ENCODE measurements at regions not wholly inside any gene's neighbourhood (a gene's known extent, or its start where the extent isn't known, plus 50 kb on each side); places are given as distances from the start of the nearest gene placed in this dataset.

DNA sequence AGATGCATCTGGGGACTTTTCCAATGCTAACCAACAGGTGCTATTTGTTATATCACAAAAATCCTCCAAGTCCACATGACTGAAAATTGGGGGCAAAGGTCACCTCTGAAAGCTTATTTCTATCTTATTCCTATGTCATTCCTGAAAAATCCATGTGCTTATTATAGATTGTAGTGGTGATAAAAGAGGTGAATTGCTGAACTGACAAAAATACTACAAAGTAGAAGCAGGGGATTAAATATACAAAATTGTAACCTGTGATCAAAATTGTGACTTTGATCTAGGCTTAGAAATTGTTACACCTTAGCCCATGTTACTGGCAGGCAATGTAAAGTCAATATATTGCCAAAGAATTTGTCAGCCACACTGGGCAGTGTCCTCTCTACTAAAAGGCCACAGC, 62.3 kb downstream of the IER5 start:
- H3K4me2 ChIP-seq (ENCODE audit: low read depth, low read length, poor library complexity, severe bottlenecking): peak overlapping the region; percentile 85
- H3K9me2 ChIP-seq (replicated peaks; ENCODE audit: low read depth, low read length): no peaks in the 10 kb centered on the region
- H3K4me1 ChIP-seq (ENCODE audit: insufficient read depth, low read length, poor library complexity, severe bottlenecking): peaks cover 55% of the 10 kb centered on the region
- H3K79me2 ChIP-seq (ENCODE audit: insufficient read depth, low read length): no peaks in the 10 kb centered on the region
- H4K20me1 ChIP-seq (ENCODE audit: insufficient read depth, low read length, poor library complexity, severe bottlenecking): no peaks in the 10 kb centered on the region
- peaks cover 18% of the 10 kb centered on the region for H3F3A ChIP-seq (ENCODE audit: low read depth)
- H2AFZ ChIP-seq (ENCODE audit: low read length): no peak overlapping the region
- H3K9me3 ChIP-seq (ENCODE audit: insufficient read depth, low read depth, low read length): no peaks in the 10 kb centered on the region
- no peak for TF ChIP-seq EZH2phosphoT487 (IDR thresholded peaks at IDR 0.05; ENCODE audit: borderline replicate concordance)
- TF ChIP-seq, protein P1, sequence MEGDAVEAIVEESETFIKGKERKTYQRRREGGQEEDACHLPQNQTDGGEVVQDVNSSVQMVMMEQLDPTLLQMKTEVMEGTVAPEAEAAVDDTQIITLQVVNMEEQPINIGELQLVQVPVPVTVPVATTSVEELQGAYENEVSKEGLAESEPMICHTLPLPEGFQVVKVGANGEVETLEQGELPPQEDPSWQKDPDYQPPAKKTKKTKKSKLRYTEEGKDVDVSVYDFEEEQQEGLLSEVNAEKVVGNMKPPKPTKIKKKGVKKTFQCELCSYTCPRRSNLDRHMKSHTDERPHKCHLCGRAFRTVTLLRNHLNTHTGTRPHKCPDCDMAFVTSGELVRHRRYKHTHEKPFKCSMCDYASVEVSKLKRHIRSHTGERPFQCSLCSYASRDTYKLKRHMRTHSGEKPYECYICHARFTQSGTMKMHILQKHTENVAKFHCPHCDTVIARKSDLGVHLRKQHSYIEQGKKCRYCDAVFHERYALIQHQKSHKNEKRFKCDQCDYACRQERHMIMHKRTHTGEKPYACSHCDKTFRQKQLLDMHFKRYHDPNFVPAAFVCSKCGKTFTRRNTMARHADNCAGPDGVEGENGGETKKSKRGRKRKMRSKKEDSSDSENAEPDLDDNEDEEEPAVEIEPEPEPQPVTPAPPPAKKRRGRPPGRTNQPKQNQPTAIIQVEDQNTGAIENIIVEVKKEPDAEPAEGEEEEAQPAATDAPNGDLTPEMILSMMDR (conservative IDR thresholded peaks at IDR 0.05; ENCODE audit: low read length): no peak
- peak overlapping the region; percentile 54 for H3K9ac ChIP-seq (ENCODE audit: low read depth, low read length, poor library complexity, severe bottlenecking)
- no peaks in the 10 kb centered on the region for H3K27me3 ChIP-seq (ENCODE audit: insufficient read depth, low read length, poor library complexity, severe bottlenecking)
- H3K4me3 ChIP-seq (ENCODE audit: low read length, poor library complexity, severe bottlenecking): no peak overlapping the region
- no peaks in the 10 kb centered on the region for H3K36me3 ChIP-seq (ENCODE audit: insufficient read depth, low read length)

DNA sequence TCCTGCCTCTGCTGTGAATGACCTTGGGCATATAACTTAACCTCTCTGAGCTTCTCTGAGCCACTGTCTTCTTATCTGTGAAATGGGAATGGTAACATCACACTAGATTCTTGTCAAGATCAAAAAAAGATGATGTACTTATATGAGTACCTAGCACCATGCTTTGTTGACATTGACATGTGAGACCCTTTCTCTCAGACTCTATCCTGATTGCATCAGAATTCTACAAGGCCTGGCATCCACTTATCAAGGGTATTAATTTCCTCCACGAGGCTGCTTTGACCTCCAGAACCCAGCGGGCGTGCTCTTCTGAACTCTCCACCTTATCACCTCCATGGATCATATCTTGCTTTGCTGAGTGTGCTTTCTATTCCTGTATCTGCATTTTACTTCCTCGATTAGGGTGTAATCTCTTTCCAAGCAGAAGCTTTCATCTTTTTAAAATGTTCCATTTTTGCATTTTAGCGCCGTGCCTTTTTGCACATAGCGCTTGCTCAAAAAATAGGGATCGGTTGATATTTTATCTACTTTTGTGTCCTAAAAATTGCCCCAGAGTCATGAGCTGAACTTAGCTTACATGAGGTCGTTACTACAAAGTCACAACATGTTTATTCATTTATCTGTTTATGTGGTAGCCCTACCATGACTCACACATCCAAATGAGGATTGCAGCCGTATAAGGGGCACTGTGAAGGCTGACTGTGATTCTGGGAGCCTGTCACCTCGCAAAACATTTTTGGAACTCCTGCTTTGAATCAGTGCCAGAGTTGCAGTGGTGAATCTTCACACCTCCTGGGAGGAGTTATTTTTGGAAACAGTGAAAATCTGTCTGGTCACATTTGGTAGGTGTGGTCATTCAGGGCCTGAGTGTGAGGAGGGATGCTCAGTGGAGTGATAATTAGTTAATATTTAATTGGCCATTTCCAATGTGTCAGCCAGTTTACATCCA, 63.2 kb downstream of the IER5 start:
- H3F3A ChIP-seq (ENCODE audit: low read depth): peaks cover 18% of the 10 kb centered on the region

DNA sequence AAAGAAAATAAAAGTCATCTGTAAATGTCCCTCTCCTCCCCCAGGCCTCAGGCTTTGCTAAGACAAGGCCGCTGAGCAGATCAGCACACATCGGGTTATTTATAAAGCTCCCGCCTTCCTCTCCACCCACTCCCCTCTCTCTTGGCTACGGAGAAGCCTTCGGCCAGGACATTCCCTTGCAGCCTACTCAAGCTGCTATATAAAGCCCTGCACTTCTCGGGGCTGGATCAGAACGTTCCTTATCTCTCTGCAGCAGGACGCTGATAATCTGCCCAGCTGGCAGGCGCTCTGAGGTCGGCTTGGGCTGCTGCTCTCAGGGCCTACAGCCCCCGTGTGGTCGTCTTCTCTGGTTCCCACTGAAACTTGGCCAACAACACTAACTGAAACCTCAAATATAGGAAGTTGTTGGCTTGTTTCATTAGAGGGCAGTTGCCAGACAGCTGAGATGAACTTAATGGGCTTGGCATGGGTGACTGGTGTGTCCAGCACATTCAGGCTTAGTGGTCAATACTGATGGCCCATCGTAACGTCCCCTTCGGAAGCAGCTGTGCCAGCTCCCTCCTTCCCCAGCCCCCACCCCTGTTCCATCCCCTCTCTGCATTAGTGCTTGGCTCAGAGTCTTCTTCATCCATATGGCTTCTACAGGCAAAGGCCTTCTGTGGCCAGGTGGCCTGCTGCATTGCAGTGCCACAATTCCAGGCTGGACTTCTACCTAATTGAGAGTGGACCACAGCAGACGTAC, 64.6 kb downstream of the IER5 start:
- peaks cover 18% of the 10 kb centered on the region for H3F3A ChIP-seq (ENCODE audit: low read depth)
- peak overlapping the region; percentile 55 for H3K4me3 ChIP-seq (ENCODE audit: low read length, poor library complexity, severe bottlenecking)
- H4K20me1 ChIP-seq (ENCODE audit: insufficient read depth, low read length, poor library complexity, severe bottlenecking): no peaks in the 10 kb centered on the region
- peak overlapping the region; percentile 44 for H2AFZ ChIP-seq (ENCODE audit: low read length)
- peak overlapping the region; percentile 76 for H3K9ac ChIP-seq (ENCODE audit: low read depth, low read length, poor library complexity, severe bottlenecking)
- no peaks in the 10 kb centered on the region for H3K79me2 ChIP-seq (ENCODE audit: insufficient read depth, low read length)
- TF ChIP-seq, protein P1 (conservative IDR thresholded peaks at IDR 0.05; ENCODE audit: low read length): peak; percentile 61
- no peak for TF ChIP-seq EZH2phosphoT487 (IDR thresholded peaks at IDR 0.05; ENCODE audit: borderline replicate concordance)
- no peaks in the 10 kb centered on the region for H3K9me3 ChIP-seq (ENCODE audit: insufficient read depth, low read depth, low read length)
- H3K9me2 ChIP-seq (replicated peaks; ENCODE audit: low read depth, low read length): no peaks in the 10 kb centered on the region
- peak overlapping the region; percentile 77 for H3K4me2 ChIP-seq (ENCODE audit: low read depth, low read length, poor library complexity, severe bottlenecking)
- H3K27me3 ChIP-seq (ENCODE audit: insufficient read depth, low read length, poor library complexity, severe bottlenecking): no peaks in the 10 kb centered on the region
- H3K4me1 ChIP-seq (ENCODE audit: insufficient read depth, low read length, poor library complexity, severe bottlenecking): peaks cover 53% of the 10 kb centered on the region
- no peaks in the 10 kb centered on the region for H3K36me3 ChIP-seq (ENCODE audit: insufficient read depth, low read length)

More for the DNA sequence above, 63.2 kb downstream of the IER5 start:
- Histone ChIP-seq H2AFZ (ENCODE audit: low read length) (no peak overlapping the region), H4K20me1 (ENCODE audit: insufficient read depth, low read length, poor library complexity, severe bottlenecking) (no peaks in the 10 kb centered on the region), H3K79me2 (ENCODE audit: insufficient read depth, low read length) (no peaks in the 10 kb centered on the region), H3K9me3 (ENCODE audit: insufficient read depth, low read depth, low read length) (no peaks in the 10 kb centered on the region), H3K36me3 (ENCODE audit: insufficient read depth, low read length) (no peaks in the 10 kb centered on the region), H3K4me1 (ENCODE audit: insufficient read depth, low read length, poor library complexity, severe bottlenecking) (peaks cover 55% of the 10 kb centered on the region), H3K4me2 (ENCODE audit: low read depth, low read length, poor library complexity, severe bottlenecking) (peak overlapping the region; percentile 85), H3K9ac (ENCODE audit: low read depth, low read length, poor library complexity, severe bottlenecking) (peak overlapping the region; percentile 76), H3K9me2 (replicated peaks; ENCODE audit: low read depth, low read length) (no peaks in the 10 kb centered on the region), H3K27me3 (ENCODE audit: insufficient read depth, low read length, poor library complexity, severe bottlenecking) (no peaks in the 10 kb centered on the region), H3K4me3 (ENCODE audit: low read length, poor library complexity, severe bottlenecking) (no peak overlapping the region)
- no peak for TF ChIP-seq EZH2phosphoT487 (IDR thresholded peaks at IDR 0.05; ENCODE audit: borderline replicate concordance)
- TF ChIP-seq, protein P1 (conservative IDR thresholded peaks at IDR 0.05; ENCODE audit: low read length): no peak

Data from Loucy (cell line).